Activated naive CD4-positive, alpha-beta T cell treated with anti-CD3 and anti-CD28 coated beads, Interleukin-2, amount 10 ng/mL, durations not matched to agents 7 days and 5 days (primary cell): ENCODE measurements at regions not wholly inside any gene's neighbourhood (a gene's known extent, or its start where the extent isn't known, plus 50 kb on each side); places are given as distances from the start of the nearest gene placed in this dataset.

Source experiments
- CTCF ChIA-PET: fragments of 350-600 bp; sonication (Branson Sonifier 250); formaldehyde crosslinking; loops from one replicate; lab custom pipeline; 2021; ENCODE audit warnings: antibody characterized with exemption; lab: Charles Lee
- DNase-seq: peaks from one replicate; pipeline ENCODE4 v3.0.0-alpha.2; 2020
- H3K27ac Mint-ChIP-seq: one replicate; pipeline ENCODE4 v1.8.0; 2021; ENCODE audit warnings: mild to moderate bottlenecking, moderate library complexity, mixed read lengths
- H3K27me3 Mint-ChIP-seq: one replicate; pipeline ENCODE4 v1.8.0; 2021; ENCODE audit warnings: mild to moderate bottlenecking, mixed read lengths
- H3K36me3 Mint-ChIP-seq: one replicate; pipeline ENCODE4 v1.8.0; 2021; ENCODE audit warnings: mixed read lengths
- H3K4me1 Mint-ChIP-seq: one replicate; pipeline ENCODE4 v1.8.0; 2021; ENCODE audit warnings: mixed read lengths
- H3K4me3 Mint-ChIP-seq: one replicate; pipeline ENCODE4 v1.8.0; 2021; ENCODE audit warnings: mild to moderate bottlenecking, moderate library complexity, mixed read lengths
- H3K9me3 Mint-ChIP-seq: one replicate; pipeline ENCODE4 v1.8.0; 2021; ENCODE audit warnings: mixed read lengths

DNA sequence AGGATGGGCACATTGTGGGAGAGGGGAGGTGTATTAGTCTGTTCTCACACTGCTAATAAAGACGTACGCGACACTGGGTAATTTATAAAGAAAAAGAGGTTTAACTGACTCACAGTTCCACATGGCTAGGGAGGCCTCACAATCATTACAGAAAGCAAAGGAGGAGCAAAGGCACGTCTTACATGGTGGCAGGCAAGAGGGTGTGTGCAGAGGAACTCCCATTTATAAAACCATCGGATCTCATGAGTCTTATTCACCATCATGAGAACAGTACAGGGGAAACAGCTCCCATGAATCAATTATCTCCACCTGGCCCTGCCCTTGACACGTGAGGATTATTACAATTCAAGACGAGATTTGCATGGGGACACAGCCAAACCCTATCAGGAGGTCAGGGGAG, 266.7 kb downstream of the HAUS1 start:
- Mint-ChIP-seq H3K36me3 (no peaks in the 10 kb centered on the region), H3K4me1 (no peaks in the 10 kb centered on the region), H3K27me3 (peaks cover 19% of the 10 kb centered on the region), H3K9me3 (no peaks in the 10 kb centered on the region), H3K4me3 (no peak overlapping the region), H3K27ac (no peak overlapping the region)
- CTCF ChIA-PET = no interaction called here
- no peak for DNase-seq

- Mint-ChIP-seq H3K27me3 (peaks cover 19% of the 10 kb centered on the region), H3K4me3 (no peak overlapping the region), H3K4me1 (no peaks in the 10 kb centered on the region), H3K27ac (no peak overlapping the region), H3K9me3 (no peaks in the 10 kb centered on the region), H3K36me3 (no peaks in the 10 kb centered on the region)
- CTCF ChIA-PET = no interaction called here
- no peak for DNase-seq
Observed at GRCh38 chr18:46372670-46373069, 268.5 kb downstream of the HAUS1 start.

DNA sequence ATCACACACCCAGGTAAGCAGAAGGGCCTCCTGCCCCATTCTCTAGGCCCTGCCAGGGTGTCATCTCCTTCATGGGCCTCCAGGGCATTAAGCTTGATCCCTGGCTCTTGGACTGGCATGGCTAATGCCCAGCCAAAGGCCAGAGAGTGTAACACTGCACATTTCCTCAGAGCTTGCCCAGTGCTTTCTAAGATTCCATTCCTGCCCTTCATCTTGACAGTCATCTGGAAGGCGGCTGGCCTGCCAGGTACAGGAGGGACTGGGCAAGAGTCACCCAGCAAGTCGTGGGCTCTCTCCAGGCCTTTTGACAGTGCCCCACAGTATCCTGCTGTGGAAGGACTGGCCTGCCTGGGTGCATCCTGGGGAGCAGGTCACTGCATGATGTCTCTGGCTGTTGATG, 268.9 kb downstream of the HAUS1 start:
- Mint-ChIP-seq H3K9me3 (no peaks in the 10 kb centered on the region), H3K4me1 (no peaks in the 10 kb centered on the region), H3K27me3 (peaks cover 19% of the 10 kb centered on the region), H3K27ac (no peak overlapping the region), H3K36me3 (no peaks in the 10 kb centered on the region), H3K4me3 (no peak overlapping the region)
- DNase-seq = no peak
- CTCF ChIA-PET = no interaction called here

GRCh38 chr18:46373791-46374190, 269.6 kb downstream of the HAUS1 start:
- no peak for DNase-seq
- no peaks in the 10 kb centered on the region for H3K36me3 Mint-ChIP-seq
- CTCF ChIA-PET = no interaction called here
- H3K9me3 Mint-ChIP-seq = no peaks in the 10 kb centered on the region
- H3K27ac Mint-ChIP-seq = no peak overlapping the region
- H3K4me3 Mint-ChIP-seq = no peak overlapping the region
- no peaks in the 10 kb centered on the region for H3K4me1 Mint-ChIP-seq
- peaks cover 19% of the 10 kb centered on the region for H3K27me3 Mint-ChIP-seq

- CTCF ChIA-PET = no interaction called here
- Mint-ChIP-seq H3K4me1 (no peaks in the 10 kb centered on the region), H3K36me3 (no peaks in the 10 kb centered on the region), H3K27me3 (peaks cover 14% of the 10 kb centered on the region), H3K4me3 (no peak overlapping the region), H3K27ac (no peak overlapping the region), H3K9me3 (no peaks in the 10 kb centered on the region)
- DNase-seq = no peak
Observed at GRCh38 chr18:46374850-46375249, 270.7 kb downstream of the HAUS1 start.

GRCh38 chr18:46377557-46377956, 273.4 kb downstream of the HAUS1 start:
- no peak for DNase-seq
- CTCF ChIA-PET = interaction anchor here (1.0 kb wide), 1 partner anchor 9 kb away, joined by 3 read pairs; no protein-coding TSS in a partner anchor
- Mint-ChIP-seq H3K9me3 (no peaks in the 10 kb centered on the region), H3K4me3 (no peak overlapping the region), H3K27me3 (peaks cover 11% of the 10 kb centered on the region), H3K4me1 (no peaks in the 10 kb centered on the region), H3K27ac (no peak overlapping the region), H3K36me3 (no peaks in the 10 kb centered on the region)

DNA sequence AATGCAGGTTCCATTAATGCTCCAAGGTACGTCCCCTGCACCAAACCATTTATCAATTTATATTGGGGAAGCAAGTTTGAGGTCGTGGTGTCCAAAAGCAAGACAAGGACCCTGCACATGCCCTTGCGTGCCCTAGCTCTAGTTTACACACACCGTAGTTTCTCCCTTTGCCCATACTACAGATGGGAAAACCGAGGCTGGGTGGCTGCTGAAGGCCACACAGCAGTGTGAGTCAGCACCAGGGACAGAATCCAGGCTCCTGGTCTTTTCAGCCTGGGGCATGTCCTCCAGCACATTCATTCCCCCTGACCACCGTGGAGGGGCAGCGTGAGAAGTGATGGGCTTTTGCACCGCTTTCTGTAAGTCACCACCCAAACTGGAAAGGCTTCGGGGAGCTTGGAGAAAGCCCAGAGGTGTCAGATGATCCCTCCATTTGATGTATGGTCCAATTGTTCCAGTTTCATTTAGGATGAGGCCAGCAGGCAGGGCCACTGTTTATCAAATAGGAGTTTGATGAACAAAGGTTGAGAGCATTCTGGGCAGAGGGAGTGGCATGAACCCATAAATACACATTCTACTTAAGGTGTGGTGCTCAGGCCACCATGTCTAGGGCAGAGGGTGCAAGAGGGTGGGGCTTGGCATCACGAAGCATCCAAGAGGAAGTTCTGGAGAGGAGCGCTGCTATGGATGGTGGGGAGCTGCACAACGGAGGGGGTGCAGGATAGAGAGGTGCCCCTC, 274.1 kb downstream of the HAUS1 start:
- H3K4me1 Mint-ChIP-seq = no peaks in the 10 kb centered on the region
- CTCF ChIA-PET = no interaction called here
- no peak for DNase-seq

GRCh38 chr18:46378864-46379207, 274.7 kb downstream of the HAUS1 start:
- Mint-ChIP-seq H3K9me3 (no peaks in the 10 kb centered on the region), H3K36me3 (no peaks in the 10 kb centered on the region), H3K27ac (no peak overlapping the region), H3K27me3 (peaks cover 8% of the 10 kb centered on the region), H3K4me3 (no peak overlapping the region), H3K4me1 (no peaks in the 10 kb centered on the region)
- no peak for DNase-seq
- CTCF ChIA-PET = no interaction called here

More for the DNA sequence above, 274.1 kb downstream of the HAUS1 start:
- Mint-ChIP-seq H3K27ac (no peak overlapping the region), H3K9me3 (no peaks in the 10 kb centered on the region), H3K27me3 (peaks cover 11% of the 10 kb centered on the region), H3K36me3 (no peaks in the 10 kb centered on the region), H3K4me3 (no peak overlapping the region)

- H3K4me1 Mint-ChIP-seq = no peaks in the 10 kb centered on the region
Observed at GRCh38 chr18:46379323-46379950, 275.3 kb downstream of the HAUS1 start.

DNA sequence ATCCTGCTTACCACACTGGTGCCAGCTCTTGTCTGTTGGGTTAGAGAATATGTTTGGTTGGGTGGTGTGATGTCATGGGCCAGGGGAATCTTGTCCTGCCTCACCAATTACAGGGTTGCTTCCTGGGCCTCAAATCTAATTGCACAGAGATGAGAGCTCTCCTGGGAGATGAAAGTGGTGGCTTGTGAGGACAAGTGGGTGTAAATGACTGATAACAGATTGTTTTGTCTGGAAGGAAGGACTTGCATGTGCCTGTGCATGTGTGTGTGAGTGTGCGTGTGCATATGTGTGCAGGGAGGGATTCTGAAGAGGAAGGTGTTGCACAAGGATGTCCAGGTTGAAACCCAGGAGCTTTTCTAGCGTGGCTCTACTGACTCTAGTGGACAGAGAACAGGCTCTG, 271.9 kb downstream of the LOXHD1 start:
- CTCF ChIA-PET = interaction anchor here (0.9 kb wide), 1 partner anchor 104 kb away, joined by 3 read pairs; no protein-coding TSS in a partner anchor
- H3K4me1 Mint-ChIP-seq = no peaks in the 10 kb centered on the region

More at GRCh38 chr18:46379323-46379950, 275.3 kb downstream of the HAUS1 start:
- no peak overlapping the region for H3K4me3 Mint-ChIP-seq
- no peak for DNase-seq
- no peaks in the 10 kb centered on the region for H3K36me3 Mint-ChIP-seq
- H3K27ac Mint-ChIP-seq = no peak overlapping the region
- CTCF ChIA-PET = no interaction called here
- peaks cover 11% of the 10 kb centered on the region for H3K27me3 Mint-ChIP-seq
- no peaks in the 10 kb centered on the region for H3K9me3 Mint-ChIP-seq

GRCh38 chr18:46386788-46387187, 270.2 kb downstream of the LOXHD1 start:
- CTCF ChIA-PET = interaction anchor here (0.8 kb wide), 1 partner anchor 9 kb away, joined by 3 read pairs; no protein-coding TSS in a partner anchor
- no peak overlapping the region for H3K4me3 Mint-ChIP-seq
- no peaks in the 10 kb centered on the region for H3K4me1 Mint-ChIP-seq
- H3K27me3 Mint-ChIP-seq = peaks cover 36% of the 10 kb centered on the region
- H3K27ac Mint-ChIP-seq = no peak overlapping the region
- H3K9me3 Mint-ChIP-seq = no peaks in the 10 kb centered on the region
- H3K36me3 Mint-ChIP-seq = no peaks in the 10 kb centered on the region
- DNase-seq = no peak

More for the DNA sequence above, 271.9 kb downstream of the LOXHD1 start:
- Mint-ChIP-seq H3K4me3 (no peak overlapping the region), H3K27me3 (peaks cover 42% of the 10 kb centered on the region), H3K9me3 (no peaks in the 10 kb centered on the region), H3K36me3 (no peaks in the 10 kb centered on the region), H3K27ac (no peak overlapping the region)
- no peak for DNase-seq

GRCh38 chr18:46387441-46388131, 269.4 kb downstream of the LOXHD1 start:
- Mint-ChIP-seq H3K9me3 (no peaks in the 10 kb centered on the region), H3K4me3 (no peak overlapping the region), H3K27me3 (peaks cover 36% of the 10 kb centered on the region), H3K4me1 (no peaks in the 10 kb centered on the region), H3K36me3 (no peaks in the 10 kb centered on the region), H3K27ac (no peak overlapping the region)
- CTCF ChIA-PET = no interaction called here
- DNase-seq = no peak

GRCh38 chr18:46388286-46388685, 268.7 kb downstream of the LOXHD1 start:
- Mint-ChIP-seq H3K9me3 (no peaks in the 10 kb centered on the region), H3K27ac (no peak overlapping the region)

GRCh38 chr18:46392576-46392975, 264.4 kb downstream of the LOXHD1 start:
- CTCF ChIA-PET = interaction anchor here (0.9 to 1.2 kb wide), 2 partner anchors 10 to 112 kb away, joined by 3 read pairs; no protein-coding TSS in a partner anchor
- Mint-ChIP-seq H3K9me3 (no peaks in the 10 kb centered on the region), H3K36me3 (no peaks in the 10 kb centered on the region), H3K27ac (no peak overlapping the region), H3K4me1 (peaks cover 9% of the 10 kb centered on the region), H3K4me3 (no peak overlapping the region), H3K27me3 (peaks cover 12% of the 10 kb centered on the region)
- DNase-seq = no peak

More at GRCh38 chr18:46388286-46388685, 268.7 kb downstream of the LOXHD1 start:
- Mint-ChIP-seq H3K4me1 (no peaks in the 10 kb centered on the region), H3K27me3 (peaks cover 36% of the 10 kb centered on the region), H3K36me3 (no peaks in the 10 kb centered on the region), H3K4me3 (no peak overlapping the region)
- no peak for DNase-seq
- CTCF ChIA-PET = no interaction called here
